Endothelial cell of umbilical vein (primary cell): ENCODE measurements at regions not wholly inside any gene's neighbourhood (a gene's known extent, or its start where the extent isn't known, plus 50 kb on each side); places are given as distances from the start of the nearest gene placed in this dataset.

ENCODE experiments used
- BruUV-seq: library from RNA; stranded (reverse); fragments of 400-500 nt; replicated peaks from 2 replicates; lab custom pipeline; 2021; lab: Mats Ljungman, UMichigan
- CTCF ChIA-PET: fragments of 300-600, 350-600 bp; sonication (Branson Sonifier 250); formaldehyde crosslinking; loops from one replicate; lab custom pipeline; 2021; ENCODE audit warnings: antibody characterized with exemption, inconsistent platforms; lab: Charles Lee
- POLR2A ChIA-PET: fragments of 300-600, 350-600 bp; sonication (Branson Sonifier 250); formaldehyde crosslinking; loops from one replicate; lab custom pipeline; 2021; ENCODE audit warnings: antibody characterized with exemption, inconsistent platforms; lab: Charles Lee
- DNase-seq: peaks from one replicate; pipeline ENCODE4 v3.0.0-alpha.2; 2011; ENCODE audit warnings: low read depth, low spot score
- FAIRE-seq: peaks from 2 replicates; lab custom pipeline; 2011; peaks lifted over from hg19 to GRCh38; lab: Jason Lieb, UNC
- H2AFZ ChIP-seq: 2 replicates; pipeline ENCODE4 v1.6.0; 2012; ENCODE audit warnings: low read depth, low read length, control low read depth, inconsistent platforms
- H3K27ac ChIP-seq: 2 replicates; pipeline ENCODE4 v1.5.1; 2011; ENCODE audit warnings: low read depth, mild to moderate bottlenecking, control low read depth, low read length, moderate library complexity; ENCODE audit not compliant: insufficient read depth
- H3K27me3 ChIP-seq, 2 experiments: 2 replicates each; pipeline versions ENCODE4 v1.6.0 to v1.6.1; 2011; ENCODE audit warnings: low read length in 2 of 2, mixed read lengths in 1 of 2; ENCODE audit not compliant: control insufficient read depth in 2 of 2, insufficient read depth in 2 of 2
- H3K36me3 ChIP-seq, 2 experiments: 2 replicates in 1 of 2; 3 replicates in 1 of 2; pipeline ENCODE4 v1.5.1; 2011; ENCODE audit warnings: low read length in 2 of 2, mild to moderate bottlenecking in 1 of 2, moderate library complexity in 1 of 2; ENCODE audit not compliant: control insufficient read depth in 2 of 2, insufficient read depth in 2 of 2; ENCODE audit errors: extremely low read depth in 1 of 2
- H3K4me1 ChIP-seq: 3 replicates; pipeline ENCODE4 v1.5.1; 2011; ENCODE audit warnings: mild to moderate bottlenecking, low read length; ENCODE audit not compliant: control insufficient read depth, insufficient read depth; ENCODE audit errors: extremely low read depth
- H3K4me2 ChIP-seq: 2 replicates; pipeline ENCODE4 v1.6.1; 2011; ENCODE audit warnings: low read length, control low read depth, mixed read lengths; ENCODE audit not compliant: insufficient read depth
- H3K4me3 ChIP-seq, 3 experiments: fragments of 200-600 bp in 1 of 3; sonication (generic), shearing (Covaris generic) in 1 of 3; replicated peaks in 1 of 3; 2 replicates each; pipeline ENCODE4 v1.5.1; 2011 to 2016; ENCODE audit warnings: control low read depth in 3 of 3, low read length in 3 of 3, mild to moderate bottlenecking in 2 of 3, inconsistent platforms in 1 of 3, low read depth in 1 of 3, moderate library complexity in 1 of 3; ENCODE audit not compliant: insufficient read depth in 1 of 3
- H3K79me2 ChIP-seq: 2 replicates; pipeline ENCODE4 v1.6.0; 2012; ENCODE audit warnings: low read length, inconsistent platforms; ENCODE audit not compliant: control insufficient read depth, insufficient read depth
- H3K9ac ChIP-seq: replicated peaks from 2 replicates; pipeline ENCODE3; 2011; ENCODE audit warnings: low read length, control low read depth; ENCODE audit not compliant: insufficient read depth; ENCODE audit errors: extremely low read depth
- H3K9me1 ChIP-seq: replicated peaks from 3 replicates; pipeline ENCODE4 v1.6.0; 2011; ENCODE audit warnings: mild to moderate bottlenecking, low read length; ENCODE audit not compliant: control insufficient read depth, insufficient read depth; ENCODE audit errors: extremely low read depth
- H3K9me3 ChIP-seq: replicated peaks from 2 replicates; pipeline ENCODE4 v1.5.1; 2012; ENCODE audit warnings: low read length, inconsistent platforms; ENCODE audit not compliant: control insufficient read depth, insufficient read depth
- H4K20me1 ChIP-seq: replicated peaks from 2 replicates; pipeline ENCODE3; 2011; ENCODE audit warnings: mild to moderate bottlenecking, low read length; ENCODE audit not compliant: control insufficient read depth, insufficient read depth; ENCODE audit errors: extremely low read depth
- CTCF ChIP-seq, 2 donors: IDR thresholded peaks; 1 replicate in 1 of 2; 2 replicates in 1 of 2; pipeline ENCODE4 v1.5.1; 2011; ENCODE audit warnings: low read length in 2 of 2, mild to moderate bottlenecking in 2 of 2, moderate library complexity in 2 of 2, control low read depth in 1 of 2, inconsistent platforms in 1 of 2, low read depth in 1 of 2; ENCODE audit not compliant: insufficient read depth in 1 of 2; ENCODE audit errors: extremely low read depth in 1 of 2
- EZH2 ChIP-seq: IDR thresholded peaks from 2 replicates; pipeline ENCODE4 v1.6.1; 2012; ENCODE audit warnings: borderline replicate concordance, low read depth, mild to moderate bottlenecking, moderate library complexity, low read length, inconsistent platforms; ENCODE audit not compliant: severe bottlenecking
- FOS ChIP-seq: IDR thresholded peaks from 2 replicates; pipeline ENCODE4 v1.6.1; 2011; ENCODE audit warnings: mild to moderate bottlenecking, low read length, moderate library complexity, borderline replicate concordance; ENCODE audit not compliant: insufficient read depth
- GATA2 ChIP-seq: IDR thresholded peaks from 2 replicates; pipeline ENCODE4 v1.7.0; 2011; ENCODE audit warnings: low read depth, mild to moderate bottlenecking, moderate library complexity, mixed read lengths, low read length; ENCODE audit not compliant: insufficient read length, insufficient read depth
- JUN ChIP-seq: IDR thresholded peaks from 2 replicates; pipeline ENCODE4 v1.6.1; 2011; ENCODE audit warnings: borderline replicate concordance, low read depth; ENCODE audit not compliant: insufficient read length, insufficient read depth
- MAX ChIP-seq: IDR thresholded peaks from 2 replicates; pipeline ENCODE4 v1.6.1; 2011; ENCODE audit not compliant: insufficient read depth, insufficient read length
- MYC ChIP-seq: IDR thresholded peaks from one replicate; pipeline ENCODE4 v1.6.1; 2011; ENCODE audit warnings: mild to moderate bottlenecking, low read depth, low read length
- POLR2A ChIP-seq: IDR thresholded peaks from 2 replicates; pipeline ENCODE4 v1.6.1; 2012; ENCODE audit warnings: low read depth, mild to moderate bottlenecking, control low read depth, low read length
- POLR2AphosphoS5 ChIP-seq: IDR thresholded peaks from 2 replicates; pipeline ENCODE4 v1.6.1; 2012; ENCODE audit warnings: low read depth, mild to moderate bottlenecking, control low read depth, low read length, moderate library complexity; ENCODE audit not compliant: insufficient read depth
- dilution Hi-C: fragments of 300-500 bp; cut with MboI; formaldehyde crosslinking; loops from one replicate; pipeline ENCODE4 v1.15.0; 2019; ENCODE audit warnings: low sequenced_read_pairs; ENCODE audit not compliant: extremely low pct_ligation_motif_present
- intact Hi-C: fragments of 100-400 bp; cut with micrococcal nuclease; formaldehyde crosslinking; loops from one replicate; pipeline ENCODE4 v1.10.0; 2022

- no TSS peak for BruUV-seq
- Histone ChIP-seq H2AFZ (no peak overlapping the region), H4K20me1 (no peaks in the 10 kb centered on the region), H3K27ac (no peak overlapping the region), H3K4me3 (no peak overlapping the region), H3K4me1 (no peaks in the 10 kb centered on the region), H3K27me3 (no peaks in the 10 kb centered on the region), H3K9me3 (no peaks in the 10 kb centered on the region), H3K9ac (no peak overlapping the region), H3K4me2 (no peak overlapping the region), H3K79me2 (no peaks in the 10 kb centered on the region), H3K9me1 (no peaks in the 10 kb centered on the region), H3K36me3 (no peaks in the 10 kb centered on the region)
- POLR2A ChIA-PET = interaction anchor here (0.7 kb wide), 1 partner anchor 847 kb away, joined by 5 read pairs; no protein-coding TSS in a partner anchor
- no peak for TF ChIP-seq MAX
- TF ChIP-seq MYC = no peak
- TF ChIP-seq FOS = no peak
- no peak for TF ChIP-seq CTCF (IDR thresholded peaks at IDR 0.05; ENCODE audit: extremely low read depth in 1 of 2, insufficient read depth in 1 of 2, low read depth in 1 of 2, low read length in 2 of 2)
- no peak for TF ChIP-seq POLR2AphosphoS5
- TF ChIP-seq POLR2A = no peak
- no peak for TF ChIP-seq EZH2
- no peak for TF ChIP-seq JUN
- no peak for TF ChIP-seq GATA2
- dilution Hi-C loops (no loop called here), intact Hi-C loops (no loop called here)
- FAIRE-seq (no peak), DNase-seq (no peak)
- CTCF ChIA-PET = no interaction called here
Measured at GRCh38 chr3:95394286-95394685, 1331.4 kb downstream of the NSUN3 start.
